ENCODE measurements at regions not wholly inside any gene's neighbourhood (a gene's known extent, or its start where the extent isn't known, plus 50 kb on each side); places are given as distances from the start of the nearest gene placed in this dataset.

GRCh38 chr10:78937393-78937792 is 131.4 kb upstream of the ZMIZ1 start:
- no peak for DNase-seq

DNA sequence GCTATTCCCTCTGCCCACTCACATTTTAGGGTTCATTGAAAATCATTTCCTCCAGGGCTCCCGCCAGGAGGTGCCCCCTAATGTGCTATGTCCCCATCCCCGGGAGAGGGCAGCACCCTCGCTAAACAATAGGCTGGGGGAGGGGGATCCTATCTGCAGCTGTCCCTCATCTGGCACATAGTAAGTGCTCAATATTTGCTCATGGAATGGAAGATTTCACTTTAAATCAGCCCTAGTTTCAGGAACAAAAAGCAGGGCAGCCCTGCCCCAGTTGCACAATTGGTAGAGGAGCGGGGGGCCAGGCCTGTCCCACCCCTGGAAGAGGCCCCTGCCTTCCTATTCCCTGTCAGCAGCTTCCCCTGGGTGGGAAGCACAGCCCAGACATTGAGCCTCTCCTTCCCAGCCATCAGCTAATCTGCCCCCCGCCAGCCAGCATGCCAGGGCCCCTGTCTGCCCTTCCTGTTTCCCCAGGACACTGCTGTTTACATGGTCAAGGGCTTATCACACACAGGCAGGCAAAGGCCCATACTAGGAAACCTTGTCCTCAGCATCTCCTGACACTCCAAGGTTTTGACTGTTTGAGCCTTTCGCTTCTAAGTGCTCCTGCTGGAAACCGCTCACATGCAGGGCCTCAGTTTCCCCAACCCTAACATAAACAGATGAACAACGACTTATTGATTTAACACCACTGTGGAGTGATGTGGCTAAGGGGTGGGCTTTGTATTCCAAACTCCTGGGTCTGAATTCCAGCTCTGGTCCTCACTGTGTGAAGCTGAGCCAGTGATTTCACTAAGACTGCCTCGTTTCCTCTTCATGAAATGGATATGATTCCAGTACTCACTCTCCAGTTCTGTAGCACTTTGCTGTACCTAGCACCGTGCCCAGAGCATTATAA is 130.7 kb upstream of the ZMIZ1 start:
- no peak for DNase-seq

- DNase-seq, result no peak
These were observed 129.8 kb upstream of the ZMIZ1 start for GRCh38 chr10:78938695-78939672.

- DNase-seq, result no peak
These were observed 126.7 kb upstream of the ZMIZ1 start for GRCh38 chr10:78942091-78942501.

DNA sequence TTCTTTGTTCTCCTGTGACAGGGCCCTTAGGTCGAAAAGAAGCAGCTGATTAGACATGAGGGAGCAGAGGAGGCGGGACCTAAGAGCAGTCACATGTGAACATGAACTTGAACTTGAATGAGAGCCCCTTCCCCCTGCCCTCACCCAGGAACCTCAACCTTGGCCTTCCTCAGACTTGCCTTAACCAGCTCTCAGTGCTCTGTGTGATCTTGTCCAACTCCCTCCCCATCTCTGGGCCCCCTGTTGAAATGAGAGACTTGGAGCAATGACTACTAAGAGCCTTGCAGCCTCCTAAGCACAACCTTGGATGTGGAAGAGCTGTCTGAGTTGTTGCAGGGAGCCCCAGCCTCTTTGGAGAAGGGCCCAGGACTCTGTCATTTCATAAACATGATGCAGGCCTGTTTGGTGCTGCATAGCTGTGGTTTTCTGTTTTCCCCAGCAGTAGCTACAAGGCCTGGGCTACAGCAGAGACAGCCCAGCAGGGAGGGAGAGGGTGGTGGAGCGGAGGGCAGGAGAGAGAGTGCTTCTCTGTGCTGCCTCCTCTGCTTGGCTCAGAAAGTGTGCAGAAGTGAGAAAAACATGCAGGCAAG is 123.9 kb upstream of the ZMIZ1 start:
- no peak for DNase-seq

GRCh38 chr10:78945838-78946237 is 122.9 kb upstream of the ZMIZ1 start:
- no peak for DNase-seq

- no peak for DNase-seq
These were observed 121.5 kb upstream of the ZMIZ1 start for GRCh38 chr10:78947226-78947625.

DNA sequence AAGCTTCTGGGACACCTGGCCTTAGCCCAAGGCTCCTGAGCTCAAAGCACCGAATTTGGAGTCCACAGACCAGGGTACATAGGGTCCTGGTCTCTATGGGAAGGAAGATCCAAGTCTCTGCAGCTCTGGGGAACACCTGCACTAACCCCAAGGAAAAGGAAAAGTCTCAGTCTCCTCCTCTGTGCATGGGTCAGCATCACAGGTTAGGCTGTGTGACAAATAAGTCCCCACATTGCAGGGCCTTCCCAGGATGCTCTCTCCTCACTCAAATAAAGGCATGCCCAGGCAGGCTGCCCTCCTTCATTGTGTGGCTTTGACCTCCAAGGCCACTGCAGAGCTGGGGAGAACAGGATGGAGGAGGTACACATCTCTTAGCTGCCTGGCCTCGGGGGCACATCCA is 121.0 kb upstream of the ZMIZ1 start:
- no peak for DNase-seq

- no peak for DNase-seq
These were observed 120.1 kb upstream of the ZMIZ1 start for GRCh38 chr10:78948621-78949030.

DNA sequence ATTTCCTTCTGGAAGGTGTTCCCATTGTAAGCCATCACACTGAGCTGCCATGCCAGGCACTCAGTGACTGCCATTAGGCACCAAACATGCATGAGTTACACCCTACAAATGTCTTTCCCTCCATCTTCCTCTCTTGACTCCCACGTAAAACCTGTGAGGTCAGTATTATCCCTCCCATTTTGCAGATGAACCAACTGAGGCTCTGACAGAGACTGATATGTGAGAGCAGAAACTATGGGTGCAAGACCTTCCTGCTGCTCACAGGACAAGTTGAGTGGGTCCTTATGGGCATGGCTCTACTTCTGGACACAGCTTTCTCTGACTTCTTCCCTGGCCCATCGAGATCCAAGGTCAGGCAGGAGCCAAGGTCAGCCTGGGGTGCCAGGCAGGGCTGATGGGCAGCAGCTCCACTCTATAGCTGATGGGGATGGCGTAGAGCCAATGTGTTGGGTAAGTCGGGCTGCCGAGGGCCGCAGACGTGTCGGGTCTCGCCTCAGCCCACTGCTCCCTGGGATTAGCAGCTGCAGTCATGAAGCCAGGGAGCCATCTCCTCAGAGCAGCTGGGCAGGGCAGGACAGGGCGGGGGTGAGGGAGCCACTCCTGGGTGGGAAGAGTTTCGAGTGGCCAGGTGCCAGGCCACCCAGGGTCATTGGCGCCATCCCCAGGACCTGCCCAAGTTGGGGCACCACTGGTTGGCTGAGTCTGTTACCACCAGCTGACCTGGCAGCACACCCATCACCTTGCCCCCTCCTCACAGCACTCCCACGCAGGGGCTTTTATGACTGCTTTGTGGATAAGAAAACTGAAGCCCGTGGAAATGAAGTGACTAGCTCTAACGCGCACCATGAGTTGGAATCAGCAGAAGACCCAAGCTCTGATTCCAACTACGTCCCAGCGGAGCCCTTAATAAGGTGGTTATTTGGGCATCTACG is 117.8 kb upstream of the ZMIZ1 start:
- no peak for DNase-seq

DNA sequence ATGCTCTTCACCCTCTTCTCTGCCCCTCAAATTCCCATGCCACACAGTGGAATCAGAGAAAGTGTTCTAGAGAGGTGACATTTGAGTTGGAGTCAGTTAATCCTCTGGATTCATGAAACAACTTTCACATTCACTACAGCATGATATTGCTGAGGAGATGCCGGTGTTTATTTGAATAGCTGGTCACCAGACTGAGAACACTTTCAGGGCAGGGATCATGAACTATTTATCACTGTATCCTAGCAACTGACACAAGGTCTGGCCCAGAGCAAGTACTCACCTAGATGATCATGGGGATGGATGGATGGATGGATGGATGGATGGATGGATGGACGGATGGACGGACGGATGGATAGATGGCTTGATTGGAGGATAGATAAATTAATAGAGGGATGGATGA is 116.7 kb upstream of the ZMIZ1 start:
- no peak for DNase-seq

GRCh38 chr10:78952686-78953085 is 116.1 kb upstream of the ZMIZ1 start:
- no peak for DNase-seq

GRCh38 chr10:78953113-78953798 is 115.5 kb upstream of the ZMIZ1 start:
- DNase-seq, result no peak

DNA sequence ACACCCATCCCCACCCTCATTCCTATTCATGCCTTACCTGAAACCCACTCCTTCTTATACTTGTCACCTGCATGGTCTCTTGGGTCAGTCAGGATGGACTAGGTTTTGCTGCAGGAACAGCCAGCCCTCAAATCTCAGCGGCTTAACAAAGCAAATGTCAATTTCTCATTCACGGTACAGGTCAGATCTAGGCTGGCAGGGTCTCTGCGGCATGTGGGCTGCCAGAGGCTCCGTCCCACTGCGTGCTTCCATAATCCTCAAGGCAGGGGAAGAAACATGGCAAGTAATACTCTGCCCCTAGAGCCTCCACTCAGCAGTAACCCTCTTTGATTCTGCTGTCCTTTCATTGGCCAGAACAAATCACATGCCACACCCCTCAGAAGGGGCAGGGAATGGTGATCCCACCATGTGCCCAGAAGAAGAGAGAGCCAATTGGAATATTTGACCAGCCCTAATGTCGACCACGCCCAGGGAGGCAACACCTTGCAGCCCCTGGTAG is 114.9 kb upstream of the ZMIZ1 start:
- no peak for DNase-seq

DNA sequence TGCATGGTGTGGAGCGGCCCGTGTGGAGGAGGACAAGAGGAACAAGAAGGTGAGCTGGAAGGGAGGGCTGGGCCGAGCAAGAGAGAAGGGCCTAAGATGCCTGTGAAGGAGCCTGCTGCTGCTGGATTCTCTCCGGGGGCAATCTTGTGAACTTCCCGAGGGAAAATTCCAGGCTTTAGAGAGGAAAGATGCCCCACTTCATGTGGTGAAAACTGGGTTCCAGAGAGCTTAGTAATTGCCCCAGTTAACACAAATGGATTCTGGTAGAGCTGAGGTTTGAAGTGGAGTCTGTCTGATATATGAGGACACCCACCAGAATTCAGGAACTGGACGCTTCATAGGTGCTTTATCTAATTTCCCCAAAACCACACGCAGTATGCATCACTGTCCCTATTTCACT is 114.1 kb upstream of the ZMIZ1 start:
- DNase-seq, result no peak

GRCh38 chr10:78955206-78955605 is 113.6 kb upstream of the ZMIZ1 start:
- no peak for DNase-seq

DNA sequence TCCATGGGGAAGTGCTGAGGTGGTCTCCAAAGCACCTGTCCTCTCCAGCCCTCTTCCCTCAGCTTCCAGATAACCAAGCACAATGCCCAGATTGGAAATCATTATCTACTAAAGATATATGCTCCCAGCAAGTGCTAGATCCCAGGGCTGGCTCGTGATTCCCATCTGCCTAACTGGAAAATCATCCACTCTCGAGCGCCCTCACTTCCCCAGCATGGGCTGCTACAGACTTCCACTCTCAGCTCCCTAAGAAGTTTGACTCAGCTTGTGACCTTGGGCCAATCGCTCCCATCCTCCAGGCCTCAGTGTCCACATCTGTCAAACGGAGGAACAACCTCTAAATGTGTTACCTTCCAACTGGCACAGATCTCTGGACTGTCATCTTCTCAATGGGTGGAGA is 112.4 kb upstream of the ZMIZ1 start:
- DNase-seq, result no peak

DNA sequence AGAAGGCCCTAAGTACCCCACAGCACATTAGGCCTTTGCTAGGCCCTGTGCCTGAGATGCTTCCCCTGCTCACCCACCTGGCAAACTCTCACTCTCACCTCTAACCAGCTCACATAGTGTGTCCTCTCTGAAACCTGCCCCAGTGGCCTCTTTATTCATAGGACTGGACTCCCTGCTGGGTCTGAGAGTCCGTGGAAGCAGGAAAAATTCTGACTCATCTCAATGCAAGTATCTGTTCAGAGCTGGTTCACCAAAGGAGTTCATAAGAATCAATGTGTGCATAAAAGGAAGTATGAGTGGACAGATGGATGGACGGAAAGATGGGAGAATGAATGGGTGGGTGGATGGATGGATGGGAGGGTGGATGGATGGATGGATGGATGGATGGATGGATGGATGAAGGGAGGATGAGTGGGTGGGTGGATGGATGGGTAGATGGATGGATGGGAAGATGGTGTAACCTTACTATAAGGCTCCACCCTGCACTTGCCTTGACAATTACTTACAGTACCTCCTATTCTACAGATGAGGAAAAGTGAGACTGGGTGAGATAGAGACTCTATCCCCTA is 111.2 kb upstream of the ZMIZ1 start:
- no peak for DNase-seq

GRCh38 chr10:78959217-78959923 is 109.4 kb upstream of the ZMIZ1 start:
- DNase-seq, result no peak

DNA sequence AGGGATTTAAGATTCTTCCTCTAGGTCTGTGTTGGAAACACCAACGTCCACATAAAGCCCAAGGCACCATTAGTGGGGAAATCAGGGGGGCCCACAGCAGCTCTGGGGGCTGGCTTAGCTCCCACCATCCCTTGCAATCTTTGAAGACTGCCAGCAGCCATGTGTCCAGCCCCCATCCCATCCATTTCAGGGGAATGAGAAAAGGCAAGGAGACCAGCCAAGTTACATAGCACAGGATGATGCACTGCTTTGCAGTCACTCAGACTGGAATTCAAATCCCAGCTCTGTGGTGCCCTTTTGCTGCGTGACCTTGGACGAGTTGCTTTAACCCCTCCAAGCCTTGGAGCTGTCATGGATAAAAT is 108.9 kb upstream of the ZMIZ1 start:
- DNase-seq, result no peak

Measured in NCI-H187 treated with DMSO at 0.1 percent for 48 hours (cell line).